GM13977 (cell line): ENCODE measurements at regions not wholly inside any gene's neighbourhood (a gene's known extent, or its start where the extent isn't known, plus 50 kb on each side); places are given as distances from the start of the nearest gene placed in this dataset.

Experiments
- DNase-seq: peaks from one replicate; pipeline ENCODE4 v3.0.0; 2012; ENCODE audit warnings: low spot score
- CTCF ChIP-seq: IDR thresholded peaks from 2 replicates; pipeline ENCODE4 v1.5.1; 2012; ENCODE audit warnings: mild to moderate bottlenecking, control low read depth; ENCODE audit not compliant: insufficient read depth; ENCODE audit errors: extremely low read depth, missing control alignments
- in situ Hi-C: fragments of 300-500 bp; cut with MboI; formaldehyde crosslinking; loops from one replicate; pipeline ENCODE4 v1.12.0; 2022; ENCODE audit warnings: low sequenced_read_pairs, low pct_unique_long_range_greater_than_20kb, mixed read lengths, inconsistent platforms; ENCODE audit not compliant: unreplicated experiment

GRCh38 chr1:2866422-2867086, 65.1 kb upstream of the TTC34 start:
- no peak for DNase-seq
- no peak for TF ChIP-seq CTCF
- in situ Hi-C loops = no loop called here

- in situ Hi-C loops = no loop called here
- no peak for TF ChIP-seq CTCF
- no peak for DNase-seq
Observed at GRCh38 chr1:2867087-2867425, 65.6 kb upstream of the TTC34 start.

GRCh38 chr1:2867861-2868260, 66.4 kb upstream of the TTC34 start:
- no peak for DNase-seq
- no peak for TF ChIP-seq CTCF
- in situ Hi-C loops = no loop called here

- DNase-seq = no peak
- TF ChIP-seq CTCF = no peak
- in situ Hi-C loops = no loop called here
Observed at GRCh38 chr1:2868571-2869195, 67.2 kb upstream of the TTC34 start.

GRCh38 chr1:2871246-2871815, 69.8 kb upstream of the TTC34 start:
- in situ Hi-C loops = no loop called here
- no peak for DNase-seq
- TF ChIP-seq CTCF = no peak

GRCh38 chr1:2874207-2874606, 72.7 kb upstream of the TTC34 start:
- DNase-seq = no peak
- no peak for TF ChIP-seq CTCF
- in situ Hi-C loops = no loop called here
